Stimulated activated CD4-positive, alpha-beta T cell treated with anti-CD3 and anti-CD28 coated beads, Interleukin-15, amount 100 ng/mL, for 48 hours (primary cell): ENCODE measurements at regions not wholly inside any gene's neighbourhood (a gene's known extent, or its start where the extent isn't known, plus 50 kb on each side); places are given as distances from the start of the nearest gene placed in this dataset.

Source experiments
- DNase-seq, 2 donors: peaks; one replicate each; pipeline ENCODE4 v3.0.0-alpha.2; 2020; ENCODE audit warnings: low read depth in 2 of 2

DNA sequence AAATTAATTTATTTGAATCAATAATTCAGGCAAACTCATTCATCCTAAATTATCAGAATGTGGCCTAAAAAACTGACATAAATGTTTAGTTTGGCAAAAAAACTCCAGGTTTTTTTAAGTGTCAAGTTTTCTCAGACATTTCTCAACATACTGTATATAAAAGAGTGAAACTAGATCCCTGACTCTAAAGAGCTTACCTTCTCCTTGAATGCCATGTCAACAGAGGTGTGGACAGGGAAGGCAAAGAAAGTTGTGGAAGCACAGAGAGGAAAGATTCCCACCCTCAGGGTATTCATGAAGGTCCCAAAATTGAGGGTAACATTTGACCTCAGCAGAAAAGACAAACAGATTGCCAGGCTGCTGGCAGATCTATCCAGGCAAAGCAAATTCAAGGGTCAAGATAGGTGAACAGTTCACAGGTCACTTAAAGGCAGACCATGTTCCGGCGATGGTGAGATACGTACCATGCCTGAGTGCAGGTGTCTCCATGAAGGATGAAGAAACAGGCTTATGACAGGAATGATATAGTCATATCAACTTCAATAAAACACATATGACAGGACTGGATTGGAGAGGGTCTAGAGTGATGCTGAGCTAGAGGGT, 1638.3 kb upstream of the ZEB2 start:
- no peak for DNase-seq

DNA sequence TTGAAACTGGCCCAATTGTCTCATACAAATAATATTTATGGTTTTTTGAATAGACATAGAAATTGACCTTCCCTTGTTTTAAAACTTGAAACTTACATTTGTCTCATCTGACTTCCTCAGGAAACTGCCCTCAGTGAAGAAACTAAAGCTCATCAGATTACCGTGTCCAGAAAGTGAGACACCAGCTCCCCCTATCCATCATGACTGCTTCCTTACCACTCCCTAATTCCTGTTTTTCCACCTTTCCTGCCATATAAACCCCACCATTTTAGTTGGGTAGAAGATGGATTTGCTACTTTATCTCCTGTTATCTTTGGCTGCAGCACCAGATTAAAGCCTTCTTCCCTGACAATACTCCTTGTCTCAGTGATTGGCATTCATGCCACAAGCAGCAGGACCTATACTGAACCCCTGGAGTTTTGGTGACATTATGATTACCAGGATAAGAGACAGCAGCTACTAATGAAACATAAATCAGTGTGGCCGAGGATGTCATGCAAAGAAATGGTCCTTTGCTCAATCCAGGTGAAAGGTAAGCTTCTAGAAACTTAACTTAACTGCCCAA, 1627.6 kb upstream of the ZEB2 start:
- DNase-seq: no peak

DNA sequence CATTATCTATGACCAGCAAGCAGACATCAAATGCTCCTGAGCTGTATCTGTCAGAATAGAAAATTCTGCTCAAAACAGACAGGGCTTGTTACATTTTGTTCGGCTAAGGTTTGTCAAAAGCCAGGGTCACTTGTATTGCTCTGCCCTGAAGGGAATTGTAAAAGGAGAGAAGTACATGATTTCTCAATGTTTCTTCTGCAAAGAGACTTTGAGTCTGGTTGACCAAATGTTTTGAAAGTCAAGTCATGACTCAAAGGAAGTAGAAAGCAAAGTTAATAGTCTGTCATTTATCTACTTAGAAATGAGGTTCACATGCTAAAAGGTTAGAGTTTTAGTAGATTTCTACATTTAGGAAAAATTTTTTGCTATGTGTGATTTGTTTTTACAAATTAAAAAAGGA, 1624.1 kb upstream of the ZEB2 start:
- DNase-seq: no peak

DNA sequence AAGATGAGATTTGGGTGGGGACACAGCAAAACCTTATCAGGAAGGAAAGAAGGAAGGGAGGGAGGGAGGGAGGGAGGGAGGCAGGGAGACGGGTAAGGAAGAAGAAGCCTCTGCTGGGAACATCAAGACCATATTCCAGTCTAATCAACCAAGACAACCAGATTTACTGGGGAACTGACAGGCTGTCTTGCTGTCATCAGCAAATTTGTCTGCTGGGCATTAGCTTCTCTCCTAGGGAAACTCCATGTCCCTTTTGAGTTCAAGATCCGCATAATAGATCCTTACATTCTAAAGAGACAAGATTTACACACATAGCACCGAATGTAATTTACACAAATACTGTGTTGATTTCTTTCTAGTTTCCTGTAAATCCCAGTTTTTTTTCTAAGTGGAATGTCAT, 1618.9 kb upstream of the ZEB2 start:
- no peak for DNase-seq

DNA sequence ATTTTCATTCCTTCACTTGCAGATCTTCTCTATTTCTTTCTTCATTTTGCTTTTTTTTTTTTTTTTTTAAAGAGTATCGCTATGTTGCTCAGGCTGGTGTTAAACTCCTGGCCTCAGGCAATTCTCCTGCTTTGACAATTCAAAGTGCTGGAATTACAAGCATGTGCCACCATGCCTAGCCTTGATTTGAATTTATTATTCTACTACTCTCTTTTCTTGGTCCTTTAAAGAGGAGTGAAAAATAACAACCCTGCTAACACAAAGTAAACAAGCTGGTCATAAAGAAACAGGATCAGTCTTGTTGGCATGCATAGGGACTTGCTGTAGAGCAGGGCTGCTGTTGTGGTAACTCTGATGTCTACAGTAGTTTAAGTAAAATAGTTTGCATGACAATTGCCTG, 1615.3 kb upstream of the ZEB2 start:
- no peak for DNase-seq

DNA sequence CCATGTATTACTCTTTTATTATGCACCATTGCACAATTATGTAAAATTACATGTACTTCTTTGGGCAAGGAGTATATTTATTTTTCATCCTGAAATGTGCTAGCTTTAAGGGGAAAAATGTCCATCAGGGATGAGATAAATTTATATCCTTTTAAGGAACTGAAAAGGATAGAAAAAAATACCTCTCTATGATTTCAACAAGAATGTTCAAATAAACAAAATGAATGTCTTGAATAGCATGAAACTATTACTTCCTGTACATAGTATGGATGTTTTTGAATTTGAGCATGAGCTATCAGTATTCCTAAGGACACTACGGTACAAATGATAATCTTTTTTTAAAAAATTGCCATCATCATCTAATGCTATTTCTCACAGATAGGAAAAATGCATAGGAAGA, 1611.9 kb upstream of the ZEB2 start:
- DNase-seq: no peak

DNA sequence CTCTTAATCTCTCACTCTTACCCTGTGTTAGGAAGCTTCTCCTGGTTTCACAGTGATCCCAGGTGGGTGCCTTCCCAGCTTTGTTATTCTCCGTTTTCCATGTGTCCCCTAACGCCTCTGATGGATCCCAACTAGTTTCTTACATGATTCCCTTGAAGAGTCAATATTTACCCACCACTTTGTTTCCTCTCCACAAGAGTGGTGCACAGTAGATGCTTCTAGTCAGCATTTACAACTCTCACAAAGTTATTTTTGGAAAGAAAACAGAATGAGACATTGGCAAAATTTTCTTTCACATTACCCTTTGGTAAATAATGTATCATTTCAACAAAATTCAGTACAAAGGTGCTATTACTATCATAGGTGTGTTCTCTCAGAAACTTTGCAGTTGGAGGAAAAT, 1611.1 kb upstream of the ZEB2 start:
- no peak for DNase-seq

DNA sequence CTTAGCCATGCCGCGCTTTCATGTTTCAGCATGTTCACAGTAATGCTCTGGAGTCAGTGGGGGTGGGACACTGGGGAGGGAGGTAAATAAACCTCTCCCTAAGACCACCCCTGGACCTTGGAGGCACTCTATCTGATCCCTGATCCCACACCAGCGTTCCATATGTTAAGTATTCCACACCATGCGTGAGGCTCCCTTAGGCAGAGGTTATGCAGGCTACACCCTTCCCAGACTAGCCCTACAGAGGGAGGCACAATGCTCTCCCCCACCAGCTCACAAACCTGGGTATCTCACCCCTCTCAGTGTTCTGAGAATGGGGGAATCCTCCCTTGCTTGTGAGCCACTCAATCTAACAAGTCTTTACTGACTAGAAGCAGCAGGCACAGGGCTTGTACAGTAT, 1610.4 kb upstream of the ZEB2 start:
- DNase-seq: no peak

DNA sequence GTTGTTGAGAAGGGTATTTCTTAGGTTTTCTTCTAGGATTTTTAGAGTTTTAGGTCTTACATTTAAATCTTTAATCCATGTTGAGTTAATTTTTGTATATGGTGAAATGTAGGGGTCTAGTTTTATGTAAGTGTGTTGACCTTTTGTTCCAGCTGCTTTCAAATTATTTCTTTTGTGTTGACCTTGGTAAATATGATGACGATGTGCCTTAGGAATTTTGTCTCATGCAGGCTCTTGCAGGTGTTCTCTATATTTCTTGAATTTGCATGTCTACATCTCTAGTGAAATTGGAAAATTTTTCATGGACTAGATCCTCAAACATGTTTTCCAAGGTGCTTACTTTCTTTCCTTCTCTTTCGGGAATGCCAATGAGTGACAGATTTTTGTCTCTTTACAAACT, 1609.3 kb upstream of the ZEB2 start:
- no peak for DNase-seq

DNA sequence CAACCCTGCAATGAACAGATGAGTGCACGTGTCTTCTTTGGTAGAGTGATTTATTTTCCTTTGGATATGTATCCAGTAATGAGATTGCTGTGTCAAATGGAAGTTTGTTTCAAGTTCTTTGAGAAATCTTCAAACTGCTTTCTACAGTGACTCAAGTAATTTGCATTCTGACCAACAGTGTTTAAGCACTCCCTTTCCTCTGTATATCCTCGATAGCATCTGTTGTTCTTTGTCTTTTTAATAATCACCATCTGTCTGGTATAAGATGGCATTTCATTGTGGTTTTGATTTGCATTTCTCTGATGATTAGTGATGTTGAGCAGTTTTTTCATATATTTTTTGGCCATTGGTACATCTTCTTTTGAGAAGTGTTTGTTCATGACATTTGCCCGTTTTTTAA, 1608.3 kb upstream of the ZEB2 start:
- DNase-seq: no peak

DNA sequence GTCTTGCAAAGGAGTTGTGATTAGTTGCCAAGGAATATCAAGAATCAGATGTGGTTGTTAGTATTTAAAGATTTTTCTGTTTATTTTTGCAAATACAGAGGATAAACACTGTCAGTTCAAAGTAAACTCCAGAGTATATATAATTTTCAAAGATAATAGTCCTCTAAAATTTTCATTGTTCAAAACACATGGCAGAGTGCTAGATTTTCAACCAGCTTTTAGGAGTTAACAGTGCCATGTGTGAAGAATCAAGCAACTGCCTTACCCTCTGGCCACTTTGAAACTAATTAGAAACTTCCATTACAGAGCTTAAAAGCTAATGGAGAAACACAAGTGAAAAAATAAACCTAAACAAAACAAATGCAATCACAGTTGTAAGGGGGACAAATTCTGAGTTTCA, 1605.6 kb upstream of the ZEB2 start:
- DNase-seq: no peak

DNA sequence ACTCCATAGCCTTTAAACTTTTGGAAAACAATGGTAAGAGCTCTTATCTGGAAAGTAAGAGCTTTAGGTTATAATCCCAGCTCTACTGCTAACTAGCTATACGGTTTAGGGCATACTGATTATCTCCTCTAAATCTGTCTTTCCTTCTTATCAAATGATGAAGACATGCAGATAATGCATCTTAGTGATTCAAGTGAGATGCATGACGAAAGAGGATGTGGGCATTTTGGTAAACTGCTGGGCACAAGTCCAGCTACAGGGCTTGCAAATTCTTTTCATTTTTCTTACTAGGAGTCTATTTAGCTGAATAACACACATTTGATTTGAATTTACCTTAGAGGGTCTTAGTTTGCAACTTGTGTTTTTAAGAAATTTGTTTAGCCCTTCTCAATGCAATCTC, 1604.8 kb upstream of the ZEB2 start:
- no peak for DNase-seq

DNA sequence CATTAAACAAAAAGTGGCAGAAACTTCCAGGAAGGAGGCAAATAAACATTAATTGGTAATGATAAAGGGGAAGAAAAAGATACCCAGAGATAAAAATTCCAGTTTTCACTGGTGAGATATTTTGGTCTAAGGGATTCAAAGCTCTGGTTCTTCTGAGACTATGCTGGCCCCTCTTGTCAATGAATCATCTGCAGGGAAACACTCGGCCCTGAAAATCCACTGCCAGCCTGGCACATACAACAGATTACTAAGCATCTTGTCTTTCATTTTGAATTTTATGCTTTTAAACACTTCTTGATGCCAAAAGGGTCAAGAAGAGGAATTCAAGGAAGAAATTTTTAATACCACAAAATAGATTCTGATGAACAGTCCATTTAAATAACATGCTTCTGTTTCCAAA, 1603.8 kb upstream of the ZEB2 start:
- DNase-seq: no peak

DNA sequence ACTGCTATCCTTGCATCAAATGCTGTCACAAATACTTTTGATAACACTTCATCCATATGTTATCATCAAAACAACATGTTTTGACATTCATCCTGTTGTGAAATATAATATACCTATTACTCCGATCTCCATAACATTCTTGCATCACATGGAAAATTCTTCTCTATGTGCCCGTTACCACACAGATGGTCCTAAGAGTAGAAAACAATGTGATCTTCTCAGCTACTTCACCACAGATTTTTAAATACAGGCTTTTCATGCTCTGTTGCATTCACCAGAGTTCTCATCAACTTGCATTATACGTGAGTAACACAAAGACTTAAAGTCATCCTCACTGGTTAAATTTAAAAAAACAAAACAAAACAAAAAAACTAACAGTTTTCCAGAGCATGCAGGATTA, 1603.3 kb upstream of the ZEB2 start:
- DNase-seq: no peak

DNA sequence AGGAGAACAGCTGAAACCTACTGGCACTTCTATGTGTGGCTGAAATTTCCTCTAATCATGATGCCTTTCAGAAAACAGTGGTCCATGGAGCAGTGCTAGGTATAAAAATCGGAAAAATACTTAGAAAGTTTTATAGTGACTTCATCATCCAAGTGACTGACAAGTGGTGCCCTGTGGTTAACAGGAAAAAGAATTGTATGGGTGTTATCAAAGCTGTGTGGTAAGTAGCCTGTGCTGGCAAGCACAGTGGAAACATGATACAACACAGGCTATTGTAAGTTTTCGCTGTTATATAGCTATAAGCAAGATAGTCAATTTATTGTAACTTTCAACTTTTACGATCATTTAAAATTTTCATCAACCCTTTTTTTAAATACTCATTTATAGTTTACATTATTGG, 1599.7 kb upstream of the ZEB2 start:
- DNase-seq: no peak

DNA sequence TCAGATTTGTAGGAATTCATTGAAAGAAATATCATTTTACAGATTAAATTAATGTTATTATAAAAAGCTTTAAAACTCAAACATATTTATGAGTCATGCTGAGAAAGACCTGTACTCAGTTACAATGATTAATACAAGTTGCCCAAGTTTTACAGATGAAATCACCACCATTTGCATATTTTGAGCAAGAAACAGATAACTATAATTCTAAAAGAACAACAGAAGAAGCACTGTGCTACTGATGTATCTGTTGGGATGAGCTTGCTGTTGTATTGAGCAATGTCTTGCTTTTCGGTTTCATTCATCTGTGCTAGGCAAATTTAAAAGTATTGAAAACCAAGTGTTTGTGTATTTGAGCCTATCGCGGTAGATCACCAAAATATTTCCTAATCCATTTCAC, 1589.1 kb upstream of the ZEB2 start:
- DNase-seq: no peak

DNA sequence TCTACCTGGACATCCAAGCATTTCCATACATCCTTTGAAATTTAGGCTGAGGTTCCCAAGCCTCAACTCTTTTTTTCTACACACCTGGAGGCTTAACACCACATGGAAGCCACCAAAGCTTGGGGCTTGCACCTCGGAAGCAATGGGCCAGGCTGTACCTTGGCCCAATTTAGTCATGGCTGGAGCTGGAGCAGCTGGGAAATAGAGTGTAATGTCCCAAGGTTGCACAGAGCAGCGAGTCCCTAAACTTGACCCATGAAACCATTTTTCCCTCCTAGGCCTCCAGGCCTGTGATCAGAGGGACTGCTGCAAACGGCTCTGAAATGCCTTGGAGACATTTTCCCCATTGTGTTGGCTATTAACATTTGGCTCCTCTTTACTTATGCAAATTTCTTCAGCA, 1574.3 kb upstream of the ZEB2 start:
- DNase-seq: no peak

DNA sequence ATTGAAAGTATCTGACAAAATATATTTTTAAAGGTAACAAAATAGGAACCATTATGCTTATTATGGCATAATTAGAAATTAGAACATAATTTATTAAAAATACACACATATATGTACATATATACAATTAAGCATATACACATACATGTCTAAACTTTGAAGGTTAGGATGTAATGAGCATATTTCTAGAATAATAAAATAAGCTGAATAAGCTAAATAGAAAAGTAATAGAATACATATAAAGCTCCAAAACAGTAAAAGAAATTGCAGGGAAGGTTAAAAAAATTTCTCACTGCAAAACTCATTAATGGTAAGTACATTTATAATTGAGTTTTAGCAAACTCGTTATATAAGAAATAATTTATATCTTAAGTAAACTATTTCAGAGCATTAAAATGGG, 1561.5 kb upstream of the ZEB2 start:
- no peak for DNase-seq

DNA sequence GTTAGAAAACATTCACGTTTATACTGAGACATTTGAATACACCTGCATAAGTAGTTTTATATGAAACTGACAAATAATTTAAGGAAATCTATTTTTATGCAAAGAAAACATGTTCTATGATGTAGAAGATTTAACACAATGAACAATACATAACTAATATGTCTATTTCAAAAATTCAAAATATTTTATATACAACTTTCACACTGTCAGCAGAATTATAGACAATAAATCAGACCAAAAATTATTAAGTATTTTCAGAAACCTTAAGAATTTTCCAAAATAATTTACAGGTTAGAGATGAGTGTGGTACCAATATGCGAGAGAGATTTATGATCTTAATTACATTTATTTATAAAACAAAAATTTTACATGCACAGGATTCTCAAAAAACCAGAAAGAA, 1561.0 kb upstream of the ZEB2 start:
- DNase-seq: no peak

DNA sequence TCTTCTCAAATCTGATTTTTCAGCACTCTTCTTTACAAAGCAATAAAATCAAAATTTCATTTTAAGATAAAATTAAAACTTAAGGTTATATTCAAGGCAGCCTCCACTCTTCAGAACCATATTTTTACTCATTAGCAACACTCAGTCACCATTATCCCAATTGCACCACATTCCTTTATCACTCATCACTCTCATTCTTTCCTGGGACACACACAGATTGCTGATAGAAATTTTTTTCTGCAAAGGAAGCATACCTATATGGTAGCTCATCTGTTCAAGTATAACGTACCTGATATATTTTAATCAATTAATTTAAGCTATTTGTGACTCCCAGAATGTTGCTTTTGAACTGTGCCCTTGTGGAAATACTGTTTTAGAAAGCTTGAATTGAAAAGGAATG, 1559.3 kb upstream of the ZEB2 start:
- no peak for DNase-seq

DNA sequence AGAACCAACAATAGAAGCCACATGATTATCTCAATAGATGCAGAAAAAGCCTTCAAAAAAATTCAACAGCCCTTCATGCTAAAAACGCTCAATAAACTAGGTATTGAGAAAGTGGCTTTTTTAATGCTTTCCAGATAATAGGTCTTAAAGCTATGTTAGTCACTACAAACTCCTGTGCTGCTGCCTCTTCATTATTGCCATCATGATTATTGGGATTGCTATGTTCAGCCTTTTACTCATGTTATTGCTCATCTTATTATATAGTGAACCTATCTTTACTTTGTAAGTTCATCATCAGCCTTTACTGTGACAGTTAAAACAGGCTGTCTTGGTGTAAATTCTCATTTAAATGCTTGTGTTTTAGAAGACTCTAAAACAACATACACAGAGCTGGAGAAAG, 1557.2 kb upstream of the ZEB2 start:
- no peak for DNase-seq

DNA sequence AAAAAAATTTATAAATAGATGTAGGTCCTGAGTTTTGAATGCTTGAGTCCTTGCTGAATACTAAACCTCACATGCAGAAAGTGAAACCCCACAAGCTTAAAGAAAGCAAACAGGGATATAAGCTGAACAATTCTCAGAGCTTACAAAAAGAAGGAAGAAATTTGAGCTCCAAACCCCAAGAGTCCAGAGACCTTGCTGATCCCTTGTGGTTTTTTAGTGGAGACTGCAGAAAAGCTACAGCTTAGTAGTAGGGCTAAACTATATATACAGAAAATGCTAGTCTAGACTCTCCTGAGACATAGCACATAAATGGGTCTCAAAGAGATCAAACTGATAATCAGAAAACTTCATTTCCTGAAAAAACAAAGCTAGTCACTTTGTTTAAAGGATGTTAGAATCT, 1548.1 kb upstream of the ZEB2 start:
- DNase-seq: no peak

DNA sequence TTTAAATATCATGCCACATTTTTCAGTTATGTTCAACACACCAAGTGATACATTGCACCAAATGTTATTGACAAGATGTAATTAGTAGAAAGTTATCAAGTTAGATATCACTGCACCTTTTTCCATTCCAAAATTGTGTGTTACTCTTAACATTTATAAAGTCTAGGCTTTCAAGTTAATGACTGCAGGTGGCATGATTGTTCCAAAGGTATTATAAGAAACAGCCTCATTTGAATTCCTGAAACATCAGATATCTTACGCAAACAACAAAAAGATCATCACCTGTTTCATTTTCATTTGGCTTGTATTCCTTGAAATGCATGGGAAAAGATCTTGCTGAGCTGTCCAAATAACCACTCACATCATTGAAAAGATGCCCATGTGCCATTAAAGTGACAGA, 1528.2 kb upstream of the ZEB2 start:
- DNase-seq: no peak

DNA sequence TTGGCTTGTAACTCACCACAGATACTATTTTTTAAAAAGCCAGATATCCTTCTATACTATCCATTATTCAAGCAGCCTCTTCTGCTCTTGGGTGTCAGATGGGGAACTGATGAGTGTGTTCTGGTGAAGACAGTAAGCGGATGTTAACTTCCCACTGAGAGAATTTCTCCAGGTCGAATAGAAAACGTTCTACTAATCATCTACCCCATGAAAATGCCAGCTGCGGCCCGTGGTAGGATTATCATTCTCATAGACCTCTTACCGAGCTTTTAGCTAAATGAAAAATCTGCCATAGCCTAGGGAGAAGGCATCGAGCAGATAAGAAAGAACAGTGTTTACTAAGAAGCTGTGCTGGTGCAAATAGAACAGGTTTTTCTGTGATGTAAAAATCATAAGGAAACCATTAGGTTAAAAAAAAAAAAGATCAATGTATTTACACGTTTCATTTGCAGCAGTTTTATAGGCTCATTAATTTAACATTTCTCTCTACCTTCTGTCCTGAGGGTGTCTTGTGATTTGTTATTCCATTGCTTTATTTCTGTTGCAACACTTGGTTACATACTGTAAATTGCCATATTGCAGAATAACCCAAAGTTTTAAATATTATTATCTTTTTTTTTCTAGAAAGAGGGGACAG, 1521.5 kb upstream of the ZEB2 start:
- DNase-seq: no peak
